BJ (cell line): ENCODE measurements at regions not wholly inside any gene's neighbourhood (a gene's known extent, or its start where the extent isn't known, plus 50 kb on each side); places are given as distances from the start of the nearest gene placed in this dataset.
"Not testable (repeated sequence)": the region's sequence is repeated elsewhere in the genome, so short reads cannot be mapped to it uniquely, and the experiment has no call there.

ENCODE experiments used
- CTCF ChIA-PET: fragments of 350-600 bp; formaldehyde crosslinking; extraction: SDS; loops from one replicate; lab custom pipeline; 2021; ENCODE audit warnings: antibody characterized with exemption, inconsistent platforms; lab: Yijun Ruan, JAX
- POLR2A ChIA-PET: fragments of 300-600 bp; sonication (Branson Sonifier 250); formaldehyde crosslinking; extraction: SDS; loops from one replicate; lab custom pipeline; 2021; ENCODE audit warnings: antibody characterized with exemption; lab: Charles Lee
- DNase-seq: peaks from one replicate; pipeline ENCODE4 v3.0.0-alpha.2; 2011; ENCODE audit warnings: low read depth
- H3K27me3 ChIP-seq: 2 replicates; pipeline ENCODE4 v1.6.0; 2011; ENCODE audit warnings: low read length; ENCODE audit not compliant: control insufficient read depth, insufficient read depth
- H3K36me3 ChIP-seq: 2 replicates; pipeline ENCODE4 v1.5.1; 2011; ENCODE audit warnings: low read length; ENCODE audit not compliant: control insufficient read depth, insufficient read depth
- H3K4me3 ChIP-seq: 2 replicates; pipeline ENCODE4 v1.5.1; 2011; ENCODE audit warnings: low read depth, mild to moderate bottlenecking, control low read depth, low read length
- CTCF ChIP-seq: IDR thresholded peaks from 2 replicates; pipeline ENCODE4 v1.5.1; 2011; ENCODE audit warnings: low read depth, mild to moderate bottlenecking, control low read depth, inconsistent platforms, low read length, moderate library complexity; ENCODE audit not compliant: insufficient read depth

GRCh38 chr2:40020997-40021396, 241.9 kb upstream of the THUMPD2 start:
- no peak for TF ChIP-seq CTCF
- DNase-seq = no peak
- ChIA-PET CTCF (no interaction called here), POLR2A (no interaction called here)
- Histone ChIP-seq H3K36me3 (no peaks in the 10 kb centered on the region), H3K27me3 (no peaks in the 10 kb centered on the region), H3K4me3 (no peak overlapping the region)

GRCh38 chr2:40016151-40016885, 237.3 kb upstream of the THUMPD2 start:
- Histone ChIP-seq H3K4me3 (no peak overlapping the region), H3K27me3 (no peaks in the 10 kb centered on the region), H3K36me3 (no peaks in the 10 kb centered on the region)
- no peak for TF ChIP-seq CTCF
- ChIA-PET POLR2A (interaction anchor here (0.8 kb wide), 1 partner anchor 17 kb away, joined by 4 read pairs; no protein-coding TSS in a partner anchor), CTCF (no interaction called here)
- no peak for DNase-seq

GRCh38 chr2:40013962-40014361, 234.9 kb upstream of the THUMPD2 start:
- H3K4me3 ChIP-seq, DNase-seq, CTCF ChIA-PET, H3K36me3 ChIP-seq, H3K27me3 ChIP-seq, POLR2A ChIA-PET: not testable (repeated sequence)

GRCh38 chr2:40004336-40004735, 225.3 kb upstream of the THUMPD2 start:
- H3K4me3 ChIP-seq = no peak overlapping the region
- H3K36me3 ChIP-seq = no peaks in the 10 kb centered on the region
- no peak for TF ChIP-seq CTCF
- no peaks in the 10 kb centered on the region for H3K27me3 ChIP-seq
- ChIA-PET POLR2A (interaction anchor here (1.0 kb wide), 1 partner anchor 10 kb away, joined by 3 read pairs; no protein-coding TSS in a partner anchor), CTCF (interaction anchor here (0.6 to 0.7 kb wide), 2 partner anchors 55 to 413 kb away, joined by 3 read pairs; no protein-coding TSS in a partner anchor)
- no peak for DNase-seq

GRCh38 chr2:40002339-40002738, 223.3 kb upstream of the THUMPD2 start:
- TF ChIP-seq CTCF = no peak
- H3K27me3 ChIP-seq = no peaks in the 10 kb centered on the region
- ChIA-PET POLR2A (no interaction called here), CTCF (no interaction called here)
- no peak overlapping the region for H3K4me3 ChIP-seq
- no peak for DNase-seq
- no peaks in the 10 kb centered on the region for H3K36me3 ChIP-seq
